ENCODE measurements at regions not wholly inside any gene's neighbourhood (a gene's known extent, or its start where the extent isn't known, plus 50 kb on each side); places are given as distances from the start of the nearest gene placed in this dataset.

GRCh38 chr1:104718752-104719151, 969.1 kb downstream of the AMY1C start:
- DNase-seq: no peak
- Histone ChIP-seq H3K36me3 (no peaks in the 10 kb centered on the region), H3K4me1 (no peaks in the 10 kb centered on the region), H3K27ac (no peak overlapping the region), H3K9me3 (peaks cover 0 to 4% (median 0%) of the 10 kb centered on the region in 8 donors), H3K27me3 (replicated peaks in 1 of 7) (no peaks in the 10 kb centered on the region), H3K4me3 (no peak overlapping the region)
- TF ChIP-seq POLR2AphosphoS5 (IDR thresholded peaks at IDR 0.05) (no peak), POLR2A (IDR thresholded peaks at IDR 0.05) (no peak), CTCF (IDR thresholded peaks at IDR 0.05 in 8 of 11, conservative IDR thresholded peaks at IDR 0.05 in 3 of 11) (no peak)
- 77 to 93% (median 88%) methylated on average over 1 of the region's 1 CpG for WGBS, 5 donors
- intact Hi-C loops (cut with DNase I; ENCODE audit: low total_unique reads): no loop called here

GRCh38 chr1:104720741-104721140, 971.0 kb downstream of the AMY1C start:
- intact Hi-C loops (cut with DNase I; ENCODE audit: low total_unique reads): no loop called here
- peaks cover 0 to 16% (median 6%) of the 10 kb centered on the region in 8 donors for H3K9me3 ChIP-seq
- H3K27me3 ChIP-seq (replicated peaks in 1 of 7): no peaks in the 10 kb centered on the region
- H3K4me3 ChIP-seq: no peak overlapping the region
- H3K27ac ChIP-seq: no peak overlapping the region
- no peaks in the 10 kb centered on the region for H3K4me1 ChIP-seq
- WGBS, 5 donors: 88 to 94% (median 91%) methylated on average over 5 of the region's 5 CpGs
- TF ChIP-seq POLR2A (IDR thresholded peaks at IDR 0.05) (no peak), CTCF (IDR thresholded peaks at IDR 0.05 in 8 of 11, conservative IDR thresholded peaks at IDR 0.05 in 3 of 11) (no peak), POLR2AphosphoS5 (IDR thresholded peaks at IDR 0.05) (no peak)
- no peaks in the 10 kb centered on the region for H3K36me3 ChIP-seq
- no peak for DNase-seq

- WGBS, 5 donors: 67 to 91% (median 72%) methylated on average over 1 of the region's 1 CpG
- no peaks in the 10 kb centered on the region for H3K4me1 ChIP-seq
- intact Hi-C loops (cut with DNase I; ENCODE audit: low total_unique reads): no loop called here
- no peak overlapping the region for H3K4me3 ChIP-seq
- no peaks in the 10 kb centered on the region for H3K36me3 ChIP-seq
- no peak for DNase-seq
- no peak for TF ChIP-seq POLR2AphosphoS5 (IDR thresholded peaks at IDR 0.05)
- TF ChIP-seq POLR2A (IDR thresholded peaks at IDR 0.05): no peak
- TF ChIP-seq CTCF (IDR thresholded peaks at IDR 0.05 in 8 of 11, conservative IDR thresholded peaks at IDR 0.05 in 3 of 11): no peak
- peaks cover 0 to 20% (median 6%) of the 10 kb centered on the region in 8 donors for H3K9me3 ChIP-seq
- H3K27me3 ChIP-seq (replicated peaks in 1 of 7): no peaks in the 10 kb centered on the region
- no peak overlapping the region for H3K27ac ChIP-seq
Measured at GRCh38 chr1:104726917-104727316, 977.2 kb downstream of the AMY1C start.

- H3K9me3 ChIP-seq: peaks cover 0 to 7% (median 0%) of the 10 kb centered on the region in 8 donors
Measured at GRCh38 chr1:104733866-104734265, 984.2 kb downstream of the AMY1C start.

More at GRCh38 chr1:104733866-104734265, 984.2 kb downstream of the AMY1C start:
- intact Hi-C loops (cut with DNase I; ENCODE audit: low total_unique reads): no loop called here
- 86 to 97% (median 91%) methylated on average over 1 of the region's 1 CpG for WGBS, 5 donors
- no peaks in the 10 kb centered on the region for H3K4me1 ChIP-seq
- TF ChIP-seq POLR2AphosphoS5 (IDR thresholded peaks at IDR 0.05) (no peak), POLR2A (IDR thresholded peaks at IDR 0.05) (no peak), CTCF (IDR thresholded peaks at IDR 0.05 in 8 of 11, conservative IDR thresholded peaks at IDR 0.05 in 3 of 11) (no peak)
- no peaks in the 10 kb centered on the region for H3K36me3 ChIP-seq
- no peaks in the 10 kb centered on the region for H3K27me3 ChIP-seq (replicated peaks in 1 of 7)
- no peak overlapping the region for H3K4me3 ChIP-seq
- no peak overlapping the region for H3K27ac ChIP-seq
- DNase-seq: no peak
